ENCODE measurements at regions not wholly inside any gene's neighbourhood (a gene's known extent, or its start where the extent isn't known, plus 50 kb on each side); places are given as distances from the start of the nearest gene placed in this dataset.

DNA sequence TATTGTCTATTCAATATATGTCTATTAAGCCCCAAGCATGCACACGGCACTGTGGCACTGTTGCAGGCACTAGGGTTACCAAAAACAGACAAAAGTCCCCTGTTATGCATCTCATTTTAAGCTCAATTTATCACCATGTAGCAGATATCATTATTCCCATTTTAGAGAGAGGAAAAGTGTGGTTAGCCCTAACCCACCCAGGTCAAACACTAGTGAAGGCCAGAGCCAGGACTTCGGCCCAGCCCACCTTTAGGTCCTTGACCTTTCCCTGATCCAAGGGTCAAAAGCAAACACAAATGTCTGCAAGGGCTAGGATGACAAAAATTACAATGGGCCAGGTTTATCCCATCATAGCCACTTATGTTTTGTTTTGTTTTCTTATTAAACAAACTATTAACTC is 130.3 kb upstream of the NUDT7 start:
- no peak for DNase-seq (ENCODE audit: low read depth, low spot score)
- Histone ChIP-seq H3K36me3 (ENCODE audit: insufficient read depth, low read length) (no peaks in the 10 kb centered on the region), H3K27ac (no peak overlapping the region), H3K9ac (ENCODE audit: insufficient read length) (no peak overlapping the region), H3K9me3 (ENCODE audit: low read depth, low read length) (no peaks in the 10 kb centered on the region), H3K4me3 (no peak overlapping the region)
- TF ChIP-seq EZH2 (IDR thresholded peaks at IDR 0.05) (no peak), POLR2AphosphoS5 (IDR thresholded peaks at IDR 0.05; ENCODE audit: borderline replicate concordance, low read depth, low read length) (no peak), FOXP2 (optimal IDR thresholded peaks at IDR 0.05; ENCODE audit: control extremely low read depth, extremely low read length, insufficient read depth) (no peak)

DNA sequence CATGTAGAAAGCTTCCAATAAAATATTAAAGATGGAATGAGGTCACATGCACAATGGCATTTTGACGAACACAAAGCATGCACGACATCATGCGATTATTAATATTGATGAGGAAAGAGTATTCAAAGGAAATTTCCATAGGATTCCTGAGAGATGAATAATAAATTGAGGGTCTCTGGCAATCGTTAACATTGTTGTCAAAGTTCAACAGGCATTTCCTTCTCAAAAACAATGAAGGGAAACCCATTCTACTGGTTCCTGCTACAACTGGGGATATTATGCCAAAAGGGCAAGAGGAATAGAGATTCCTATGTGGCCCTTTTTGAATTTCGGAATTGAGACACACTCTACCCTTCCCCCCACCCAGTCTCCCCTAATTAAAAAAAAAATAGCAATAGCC is 128.3 kb upstream of the NUDT7 start:
- Histone ChIP-seq H3K4me3 (no peak overlapping the region), H3K27ac (no peak overlapping the region), H3K36me3 (ENCODE audit: insufficient read depth, low read length) (no peaks in the 10 kb centered on the region), H3K9ac (ENCODE audit: insufficient read length) (no peak overlapping the region), H3K9me3 (ENCODE audit: low read depth, low read length) (no peaks in the 10 kb centered on the region)
- no peak for DNase-seq (ENCODE audit: low read depth, low spot score)
- TF ChIP-seq EZH2 (IDR thresholded peaks at IDR 0.05), result no peak
- no peak for TF ChIP-seq POLR2AphosphoS5 (IDR thresholded peaks at IDR 0.05; ENCODE audit: borderline replicate concordance, low read depth, low read length)
- TF ChIP-seq FOXP2 (optimal IDR thresholded peaks at IDR 0.05; ENCODE audit: control extremely low read depth, extremely low read length, insufficient read depth), result no peak

DNA sequence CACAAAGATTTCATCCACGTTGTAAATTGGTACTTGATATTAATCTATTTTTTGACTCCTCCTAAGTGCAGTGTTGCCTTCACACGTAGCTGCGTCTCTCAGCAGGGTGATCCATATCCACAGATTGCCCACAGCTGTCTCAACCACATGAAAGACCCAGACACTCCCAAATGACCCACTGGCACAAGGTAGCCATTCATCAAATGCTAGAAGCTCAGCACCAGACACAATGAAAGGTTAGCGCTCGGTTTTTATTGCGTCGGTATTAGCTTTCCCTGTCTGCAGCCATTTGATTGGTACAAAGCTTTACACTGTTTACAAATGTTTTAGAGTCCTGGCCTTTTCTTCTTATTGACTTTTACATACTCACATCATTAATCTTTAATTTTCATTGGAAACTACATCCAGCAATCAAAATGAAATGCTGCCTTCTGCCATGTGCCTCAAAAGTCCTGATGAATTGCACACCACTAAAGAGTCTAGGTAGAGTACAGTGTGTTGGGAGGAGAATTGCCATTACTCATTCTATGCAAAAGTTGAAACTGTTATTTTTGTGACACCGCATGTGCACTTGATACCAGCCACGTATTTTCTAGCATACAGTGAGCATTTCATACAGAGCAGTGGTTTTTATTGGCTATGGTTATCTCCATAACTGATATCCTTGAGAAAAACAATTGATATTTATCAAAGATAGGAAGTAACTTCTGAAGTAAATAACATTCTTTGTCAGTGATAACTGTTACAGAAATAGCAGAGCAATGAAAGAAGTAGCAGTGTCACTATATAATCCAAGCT is 127.3 kb upstream of the NUDT7 start:
- no peaks in the 10 kb centered on the region for H3K36me3 ChIP-seq (ENCODE audit: insufficient read depth, low read length)
- H3K4me3 ChIP-seq, result no peak overlapping the region
- TF ChIP-seq POLR2AphosphoS5 (IDR thresholded peaks at IDR 0.05; ENCODE audit: borderline replicate concordance, low read depth, low read length) (no peak), EZH2 (IDR thresholded peaks at IDR 0.05) (no peak), FOXP2 (optimal IDR thresholded peaks at IDR 0.05; ENCODE audit: control extremely low read depth, extremely low read length, insufficient read depth) (no peak)
- no peak for DNase-seq (ENCODE audit: low read depth, low spot score)
- H3K27ac ChIP-seq, result no peak overlapping the region
- H3K9me3 ChIP-seq (ENCODE audit: low read depth, low read length), result no peaks in the 10 kb centered on the region
- no peak overlapping the region for H3K9ac ChIP-seq (ENCODE audit: insufficient read length)

GRCh38 chr16:77596261-77596660 is 126.1 kb upstream of the NUDT7 start:
- Histone ChIP-seq H3K27ac (no peak overlapping the region), H3K9me3 (ENCODE audit: low read depth, low read length) (no peaks in the 10 kb centered on the region), H3K9ac (ENCODE audit: insufficient read length) (no peak overlapping the region), H3K4me3 (no peak overlapping the region), H3K36me3 (ENCODE audit: insufficient read depth, low read length) (no peaks in the 10 kb centered on the region)
- TF ChIP-seq FOXP2 (optimal IDR thresholded peaks at IDR 0.05; ENCODE audit: control extremely low read depth, extremely low read length, insufficient read depth) (no peak), EZH2 (IDR thresholded peaks at IDR 0.05) (no peak), POLR2AphosphoS5 (IDR thresholded peaks at IDR 0.05; ENCODE audit: borderline replicate concordance, low read depth, low read length) (no peak)
- no peak for DNase-seq (ENCODE audit: low read depth, low spot score)

- no peak overlapping the region for H3K9ac ChIP-seq (ENCODE audit: insufficient read length)
- DNase-seq (ENCODE audit: low read depth, low spot score), result no peak
- TF ChIP-seq EZH2 (IDR thresholded peaks at IDR 0.05) (no peak), FOXP2 (optimal IDR thresholded peaks at IDR 0.05; ENCODE audit: control extremely low read depth, extremely low read length, insufficient read depth) (no peak)
- no peak overlapping the region for H3K4me3 ChIP-seq
- H3K27ac ChIP-seq, result no peak overlapping the region
- H3K36me3 ChIP-seq (ENCODE audit: insufficient read depth, low read length), result no peaks in the 10 kb centered on the region
- no peaks in the 10 kb centered on the region for H3K9me3 ChIP-seq (ENCODE audit: low read depth, low read length)
Measured at GRCh38 chr16:77599793-77600415, 122.4 kb upstream of the NUDT7 start.

GRCh38 chr16:77600555-77600954 is 121.8 kb upstream of the NUDT7 start:
- no peak overlapping the region for H3K27ac ChIP-seq
- H3K9ac ChIP-seq (ENCODE audit: insufficient read length), result no peak overlapping the region
- no peaks in the 10 kb centered on the region for H3K9me3 ChIP-seq (ENCODE audit: low read depth, low read length)
- no peak overlapping the region for H3K4me3 ChIP-seq
- no peaks in the 10 kb centered on the region for H3K36me3 ChIP-seq (ENCODE audit: insufficient read depth, low read length)
- no peak for DNase-seq (ENCODE audit: low read depth, low spot score)
- TF ChIP-seq POLR2AphosphoS5 (IDR thresholded peaks at IDR 0.05; ENCODE audit: borderline replicate concordance, low read depth, low read length), result no peak
- TF ChIP-seq FOXP2 (optimal IDR thresholded peaks at IDR 0.05; ENCODE audit: control extremely low read depth, extremely low read length, insufficient read depth), result no peak
- no peak for TF ChIP-seq EZH2 (IDR thresholded peaks at IDR 0.05)

- Histone ChIP-seq H3K9ac (ENCODE audit: insufficient read length) (no peak overlapping the region), H3K27ac (no peak overlapping the region), H3K9me3 (ENCODE audit: low read depth, low read length) (no peaks in the 10 kb centered on the region), H3K36me3 (ENCODE audit: insufficient read depth, low read length) (no peaks in the 10 kb centered on the region), H3K4me3 (no peak overlapping the region)
- TF ChIP-seq POLR2AphosphoS5 (IDR thresholded peaks at IDR 0.05; ENCODE audit: borderline replicate concordance, low read depth, low read length) (no peak), FOXP2 (optimal IDR thresholded peaks at IDR 0.05; ENCODE audit: control extremely low read depth, extremely low read length, insufficient read depth) (no peak), EZH2 (IDR thresholded peaks at IDR 0.05) (no peak)
- no peak for DNase-seq (ENCODE audit: low read depth, low spot score)
Measured at GRCh38 chr16:77603656-77604055, 118.7 kb upstream of the NUDT7 start.

DNA sequence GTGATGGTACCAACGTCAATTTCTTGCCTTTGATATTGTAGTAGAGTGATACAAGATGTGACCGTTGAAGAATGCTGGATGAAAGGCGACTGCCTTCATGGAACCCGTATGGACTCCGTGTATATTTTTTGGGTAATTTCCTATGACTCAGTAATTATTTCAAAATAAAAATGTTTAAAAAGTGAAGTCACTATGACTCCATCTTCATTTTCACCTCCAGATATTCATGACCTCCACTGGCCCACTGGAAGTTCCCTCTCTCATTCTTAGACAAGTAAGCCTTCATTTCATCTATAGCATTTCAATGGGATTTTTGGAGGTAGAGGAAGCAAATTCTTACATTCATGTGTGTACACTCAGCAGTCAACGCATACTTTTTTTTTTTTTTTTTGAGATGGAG is 111.8 kb upstream of the NUDT7 start:
- no peaks in the 10 kb centered on the region for H3K9me3 ChIP-seq (ENCODE audit: low read depth, low read length)
- H3K9ac ChIP-seq (ENCODE audit: insufficient read length), result no peak overlapping the region
- no peak for DNase-seq (ENCODE audit: low read depth, low spot score)
- no peak for TF ChIP-seq FOXP2 (optimal IDR thresholded peaks at IDR 0.05; ENCODE audit: control extremely low read depth, extremely low read length, insufficient read depth)
- TF ChIP-seq POLR2AphosphoS5 (IDR thresholded peaks at IDR 0.05; ENCODE audit: borderline replicate concordance, low read depth, low read length), result no peak
- TF ChIP-seq EZH2 (IDR thresholded peaks at IDR 0.05), result no peak
- H3K36me3 ChIP-seq (ENCODE audit: insufficient read depth, low read length), result no peaks in the 10 kb centered on the region
- H3K27ac ChIP-seq, result no peak overlapping the region
- H3K4me3 ChIP-seq, result no peak overlapping the region

Data from SK-N-MC (cell line).